Fibroblast of villous mesenchyme (primary cell): ENCODE measurements at regions not wholly inside any gene's neighbourhood (a gene's known extent, or its start where the extent isn't known, plus 50 kb on each side); places are given as distances from the start of the nearest gene placed in this dataset.

ENCODE experiments used
- DNase-seq: peaks from one replicate; pipeline ENCODE4 v3.0.0-alpha.2; 2010; ENCODE audit warnings: low read depth
- H3K4me3 ChIP-seq: 2 replicates; pipeline ENCODE4 v1.5.1; 2011; ENCODE audit warnings: low read depth, mild to moderate bottlenecking, low read length
- TF ChIP-seq, protein P1 (sequence below): IDR thresholded peaks from 2 replicates; pipeline ENCODE4 v1.5.1; 2012; ENCODE audit warnings: low read depth, mild to moderate bottlenecking, low read length; ENCODE audit not compliant: insufficient read depth

DNA sequence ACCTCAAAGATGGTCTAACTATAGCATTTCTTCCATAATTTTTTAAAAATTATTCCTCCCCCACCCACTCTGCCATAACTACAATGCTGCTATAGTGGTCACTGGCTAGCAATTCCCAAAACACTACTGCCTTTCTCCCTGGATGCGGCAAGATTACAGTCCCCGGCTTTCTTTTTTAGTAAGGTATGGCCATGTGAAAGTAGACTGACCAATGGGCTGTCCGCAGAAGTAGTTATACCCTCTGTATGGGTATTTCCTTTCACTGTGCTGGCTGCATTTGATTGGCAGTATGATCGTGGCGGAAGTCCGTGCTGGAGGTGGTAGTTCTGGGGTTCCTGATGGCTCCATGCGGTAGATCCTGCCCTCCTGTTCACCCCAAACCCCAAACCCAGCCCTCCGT lies 166.0 kb downstream of the FBXO8 start:
- H3K4me3 ChIP-seq: no peak overlapping the region
- TF ChIP-seq, protein P1, sequence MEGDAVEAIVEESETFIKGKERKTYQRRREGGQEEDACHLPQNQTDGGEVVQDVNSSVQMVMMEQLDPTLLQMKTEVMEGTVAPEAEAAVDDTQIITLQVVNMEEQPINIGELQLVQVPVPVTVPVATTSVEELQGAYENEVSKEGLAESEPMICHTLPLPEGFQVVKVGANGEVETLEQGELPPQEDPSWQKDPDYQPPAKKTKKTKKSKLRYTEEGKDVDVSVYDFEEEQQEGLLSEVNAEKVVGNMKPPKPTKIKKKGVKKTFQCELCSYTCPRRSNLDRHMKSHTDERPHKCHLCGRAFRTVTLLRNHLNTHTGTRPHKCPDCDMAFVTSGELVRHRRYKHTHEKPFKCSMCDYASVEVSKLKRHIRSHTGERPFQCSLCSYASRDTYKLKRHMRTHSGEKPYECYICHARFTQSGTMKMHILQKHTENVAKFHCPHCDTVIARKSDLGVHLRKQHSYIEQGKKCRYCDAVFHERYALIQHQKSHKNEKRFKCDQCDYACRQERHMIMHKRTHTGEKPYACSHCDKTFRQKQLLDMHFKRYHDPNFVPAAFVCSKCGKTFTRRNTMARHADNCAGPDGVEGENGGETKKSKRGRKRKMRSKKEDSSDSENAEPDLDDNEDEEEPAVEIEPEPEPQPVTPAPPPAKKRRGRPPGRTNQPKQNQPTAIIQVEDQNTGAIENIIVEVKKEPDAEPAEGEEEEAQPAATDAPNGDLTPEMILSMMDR: no peak
- no peak for DNase-seq

DNA sequence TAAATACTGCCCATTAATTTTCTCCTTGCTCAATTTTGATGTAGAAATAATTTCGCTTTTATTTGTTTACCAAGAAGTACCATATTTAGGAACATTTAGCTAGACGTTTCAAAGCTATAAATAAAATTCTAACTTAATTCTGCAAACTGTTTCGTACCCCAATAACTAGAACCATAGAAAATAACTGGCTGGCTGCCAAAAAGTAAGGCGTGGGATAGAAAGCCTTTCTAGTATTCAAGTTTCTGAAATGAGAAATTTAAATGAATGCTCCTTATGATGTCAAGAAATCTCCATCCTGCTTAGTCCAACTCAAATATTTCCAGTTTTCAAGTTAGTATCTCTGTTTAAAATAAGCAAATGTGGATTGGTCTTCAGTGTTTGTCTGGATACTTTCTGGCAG lies 167.4 kb downstream of the FBXO8 start:
- DNase-seq: no peak
- H3K4me3 ChIP-seq: no peak overlapping the region
- TF ChIP-seq, protein P1: no peak

DNA sequence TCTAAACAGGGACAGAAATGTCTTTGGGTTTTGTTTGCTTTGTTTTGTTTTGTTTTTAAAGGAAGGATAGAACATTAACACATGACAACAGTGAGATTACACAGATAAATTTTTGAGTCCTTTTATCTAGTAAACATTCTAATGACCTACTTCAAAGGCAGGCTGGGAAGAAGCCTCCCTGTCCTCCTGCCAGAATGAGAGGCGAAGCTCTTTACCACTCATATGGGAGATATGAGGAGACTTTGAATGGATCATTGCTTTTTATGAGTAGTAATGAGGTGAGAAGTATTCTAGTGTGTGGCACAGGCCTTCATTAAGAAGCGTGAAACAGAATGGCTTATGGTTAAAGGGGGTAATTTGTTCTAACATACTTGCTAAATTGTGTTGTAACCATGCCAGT lies 172.0 kb downstream of the FBXO8 start:
- DNase-seq: peak; percentile 74
- no peak overlapping the region for H3K4me3 ChIP-seq
- TF ChIP-seq, protein P1: no peak

DNA sequence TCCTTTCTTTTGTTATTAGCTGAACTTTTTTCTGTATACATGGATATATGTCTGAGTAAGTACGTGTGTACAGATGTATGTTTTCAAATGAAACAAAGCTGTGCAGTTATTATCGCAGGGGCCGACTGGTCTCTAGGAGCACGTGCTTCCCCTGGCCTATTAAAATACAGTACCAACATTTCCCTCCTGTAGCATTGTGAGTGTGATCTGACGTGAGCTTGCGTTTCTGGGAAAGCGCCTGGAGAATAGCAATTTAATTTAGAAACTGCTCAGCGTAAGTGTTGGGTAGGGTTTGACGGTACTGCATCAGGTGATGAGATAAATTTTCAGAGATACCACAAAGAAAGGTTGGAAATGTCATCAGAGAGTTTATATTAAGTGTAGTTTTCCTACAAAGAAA lies 173.3 kb downstream of the FBXO8 start:
- TF ChIP-seq, protein P1: no peak
- DNase-seq: no peak
- H3K4me3 ChIP-seq: no peak overlapping the region

DNA sequence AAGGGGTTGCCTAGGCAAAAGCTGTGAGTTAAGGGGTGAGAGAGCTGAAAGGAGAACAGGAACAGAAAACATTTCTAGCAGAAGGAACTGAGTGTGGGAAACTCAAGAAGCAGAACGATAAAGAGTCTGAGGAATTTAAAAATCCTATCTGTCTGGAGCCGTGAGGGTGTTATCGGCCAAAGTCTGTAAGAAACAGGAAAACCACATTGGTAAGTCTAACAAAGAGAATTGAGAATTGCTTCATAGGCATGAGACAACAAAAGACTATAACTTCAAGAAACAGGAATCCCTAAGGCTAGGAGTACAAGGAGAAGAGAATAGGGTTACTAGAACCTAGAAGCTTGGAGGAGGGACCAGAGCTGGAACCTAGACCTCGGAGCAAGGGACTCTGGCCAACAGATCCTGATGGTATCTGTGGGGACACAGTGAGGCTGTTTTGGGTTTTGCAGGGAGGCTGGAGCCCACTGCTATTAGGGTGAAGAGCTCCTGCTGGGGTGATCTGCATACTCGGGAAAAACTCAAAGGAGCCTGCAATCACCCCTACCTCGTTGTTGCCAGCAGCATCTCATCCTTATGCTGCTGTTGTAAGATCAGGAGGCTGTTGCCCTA lies 175.6 kb downstream of the FBXO8 start:
- TF ChIP-seq, protein P1: no peak
- peak; percentile 41 for DNase-seq
- H3K4me3 ChIP-seq: no peak overlapping the region

DNA sequence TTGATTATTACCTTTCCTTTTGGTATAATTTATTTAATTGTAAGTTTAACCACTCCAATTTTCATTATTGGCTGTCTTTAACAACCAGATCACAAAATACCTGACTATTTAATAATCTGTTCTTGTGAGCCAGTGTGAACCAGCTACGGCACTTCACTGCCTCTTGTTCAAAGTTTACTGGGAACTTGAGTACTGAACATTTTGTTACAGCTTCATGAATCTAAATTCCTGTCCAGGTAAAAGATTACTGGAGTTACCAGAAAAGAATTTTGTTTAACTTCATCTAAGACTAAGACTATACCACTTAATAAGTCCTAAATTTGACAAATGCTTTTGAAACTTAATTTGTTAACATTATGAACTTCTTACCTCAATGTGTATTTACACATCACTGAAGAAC lies 178.3 kb downstream of the FBXO8 start:
- no peak overlapping the region for H3K4me3 ChIP-seq
- TF ChIP-seq, protein P1: no peak
- DNase-seq: no peak

DNA sequence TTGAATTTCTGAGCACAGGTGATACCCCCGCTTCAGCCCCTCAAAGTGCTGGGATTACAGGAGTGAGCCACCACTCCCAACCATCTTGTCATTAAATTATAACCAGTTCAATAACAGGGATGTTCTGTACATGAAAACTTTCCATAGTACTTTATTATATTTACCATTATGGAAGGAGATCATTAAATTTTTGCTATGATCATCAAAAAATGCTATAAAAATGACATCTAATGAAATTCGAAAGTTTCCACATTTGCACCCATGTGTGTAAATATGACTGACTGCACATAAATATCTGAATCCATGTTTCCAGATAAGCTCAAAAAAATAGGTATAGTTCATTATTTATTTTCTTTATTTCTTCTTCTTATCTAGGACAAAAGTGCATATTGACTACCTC lies 182.6 kb downstream of the FBXO8 start:
- DNase-seq: no peak
- TF ChIP-seq, protein P1: no peak
- no peak overlapping the region for H3K4me3 ChIP-seq
